Stimulated activated CD4-positive, alpha-beta T cell treated with anti-CD3 and anti-CD28 coated beads, Interleukin-4, amount 100 ng/mL, for 1 hour (primary cell): ENCODE measurements at regions not wholly inside any gene's neighbourhood (a gene's known extent, or its start where the extent isn't known, plus 50 kb on each side); places are given as distances from the start of the nearest gene placed in this dataset.
"Not testable (repeated sequence)": the region's sequence is repeated elsewhere in the genome, so short reads cannot be mapped to it uniquely, and the experiment has no call there.

Experiments used
- DNase-seq: peaks from one replicate; pipeline ENCODE4 v3.0.0-alpha.2; 2020

- no peak for DNase-seq
Measured at GRCh38 chr17:49898366-49899190, 50.7 kb upstream of the TAC4 start.

- no peak for DNase-seq
Measured at GRCh38 chr17:49899191-49899485, 51.3 kb upstream of the TAC4 start.

- DNase-seq = no peak
Measured at GRCh38 chr17:49899588-49899987, 51.7 kb upstream of the TAC4 start.

- DNase-seq = not testable (repeated sequence)
Measured at GRCh38 chr17:49900801-49901200, 52.9 kb upstream of the TAC4 start.

GRCh38 chr17:49901460-49902331, 53.8 kb upstream of the TAC4 start:
- DNase-seq = no peak

GRCh38 chr17:49903523-49903922, 55.7 kb upstream of the TAC4 start:
- DNase-seq = no peak

GRCh38 chr17:49904893-49905292, 57.0 kb upstream of the TAC4 start:
- no peak for DNase-seq

- DNase-seq = no peak
Measured at GRCh38 chr17:49906531-49907136, 58.8 kb upstream of the TAC4 start.

- no peak for DNase-seq
Measured at GRCh38 chr17:49907279-49907678, 59.4 kb upstream of the TAC4 start.

GRCh38 chr17:49908782-49909714, 59.9 kb upstream of the DLX4 start:
- DNase-seq = no peak

- peak; percentile 46 for DNase-seq
Measured at GRCh38 chr17:49910094-49910857, 58.7 kb upstream of the DLX4 start.

- no peak for DNase-seq
Measured at GRCh38 chr17:49910858-49911204, 58.2 kb upstream of the DLX4 start.

GRCh38 chr17:49911719-49912118, 57.3 kb upstream of the DLX4 start:
- no peak for DNase-seq

- no peak for DNase-seq
Measured at GRCh38 chr17:49913226-49914095, 55.5 kb upstream of the DLX4 start.

- DNase-seq = no peak
Measured at GRCh38 chr17:49914096-49914490, 54.9 kb upstream of the DLX4 start.

- no peak for DNase-seq
Measured at GRCh38 chr17:49914664-49915063, 54.3 kb upstream of the DLX4 start.

- no peak for DNase-seq
Measured at GRCh38 chr17:49915260-49915659, 53.7 kb upstream of the DLX4 start.

- no peak for DNase-seq
Measured at GRCh38 chr17:49915670-49916069, 53.3 kb upstream of the DLX4 start.

- DNase-seq = no peak
Measured at GRCh38 chr17:49916854-49917515, 52.0 kb upstream of the DLX4 start.

- DNase-seq = no peak
Measured at GRCh38 chr17:49918591-49918990, 50.4 kb upstream of the DLX4 start.
